ENCODE measurements at regions not wholly inside any gene's neighbourhood (a gene's known extent, or its start where the extent isn't known, plus 50 kb on each side); places are given as distances from the start of the nearest gene placed in this dataset.

DNA sequence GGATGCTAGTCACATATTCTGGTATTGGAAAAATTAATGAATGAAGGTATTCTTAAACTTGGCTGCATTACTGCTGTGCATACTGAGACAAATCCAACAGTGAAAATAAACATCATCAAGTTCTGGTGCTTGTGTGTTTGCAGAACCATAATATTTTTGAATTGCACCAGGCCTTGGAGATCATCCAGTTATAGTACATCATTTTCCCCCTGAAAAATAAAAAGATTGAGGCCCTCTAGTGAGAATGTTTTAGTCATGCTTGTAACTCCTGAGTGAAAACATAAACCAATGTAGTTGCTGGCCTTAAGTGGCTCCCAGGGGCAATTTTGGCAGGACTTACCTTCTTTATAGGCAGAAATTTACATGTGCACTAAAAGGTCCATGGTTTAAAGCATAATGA, 218.8 kb upstream of the TMEM229A start:
- Histone ChIP-seq H3T11ph (ENCODE audit: low read length) (no peak overlapping the region), H3K79me2 (ENCODE audit: insufficient read depth, low read length) (no peaks in the 10 kb centered on the region), H3K23ac (ENCODE audit: insufficient read length, low read depth, low read length) (no peak overlapping the region), H2BK12ac (ENCODE audit: insufficient read length, low read depth, low read length) (no peak overlapping the region), H2BK5ac (ENCODE audit: insufficient read length, low read length) (no peak overlapping the region), H4K5ac (ENCODE audit: insufficient read length, low read depth, low read length) (no peak overlapping the region), H2BK20ac (ENCODE audit: low read depth, low read length, poor library complexity, severe bottlenecking) (no peak overlapping the region), H3K18ac (ENCODE audit: insufficient read length, low read depth, low read length) (no peak overlapping the region), H4K91ac (ENCODE audit: insufficient read length, low read depth, low read length) (no peak overlapping the region), H3K27me3 (ENCODE audit: insufficient read depth, low read length) (no peaks in the 10 kb centered on the region), H4K20me1 (ENCODE audit: control insufficient read depth, insufficient read depth, insufficient read length) (no peaks in the 10 kb centered on the region), H2AFZ (ENCODE audit: low read length) (no peak overlapping the region), H2BK15ac (ENCODE audit: low read depth, low read length) (no peak overlapping the region), H3K79me1 (ENCODE audit: insufficient read depth, low read depth, low read length, poor library complexity, severe bottlenecking) (no peaks in the 10 kb centered on the region), H2AK5ac (ENCODE audit: insufficient read length, low read length) (no peak overlapping the region), H3K56ac (ENCODE audit: insufficient read length, low read depth, low read length) (no peak overlapping the region), H3K14ac (ENCODE audit: insufficient read depth, low read length) (no peak overlapping the region), H3K4me2 (ENCODE audit: insufficient read depth, insufficient read length, low read length) (no peak overlapping the region), H3K23me2 (ENCODE audit: insufficient read length, low read depth, low read length, poor library complexity, severe bottlenecking) (no peaks in the 10 kb centered on the region), H3K4ac (ENCODE audit: low read depth, low read length) (no peak overlapping the region), H4K8ac (replicated peaks; ENCODE audit: insufficient read length, low read depth, low read length) (no peak overlapping the region), H3K9ac (ENCODE audit: extremely low read depth, insufficient read length, low read length) (no peak overlapping the region), H2BK120ac (ENCODE audit: low read depth, low read length, poor library complexity, severe bottlenecking) (no peak overlapping the region), H3K27ac (ENCODE audit: insufficient read length, low read depth, low read length) (no peak overlapping the region), H3K4me1 (ENCODE audit: insufficient read depth, low read length) (no peaks in the 10 kb centered on the region), H3K9me3 (ENCODE audit: control insufficient read depth, low read depth, low read length) (no peaks in the 10 kb centered on the region)
- no peak overlapping the region for H3K27ac Mint-ChIP-seq
- DNase-seq: no peak
- TF ChIP-seq, protein P1, sequence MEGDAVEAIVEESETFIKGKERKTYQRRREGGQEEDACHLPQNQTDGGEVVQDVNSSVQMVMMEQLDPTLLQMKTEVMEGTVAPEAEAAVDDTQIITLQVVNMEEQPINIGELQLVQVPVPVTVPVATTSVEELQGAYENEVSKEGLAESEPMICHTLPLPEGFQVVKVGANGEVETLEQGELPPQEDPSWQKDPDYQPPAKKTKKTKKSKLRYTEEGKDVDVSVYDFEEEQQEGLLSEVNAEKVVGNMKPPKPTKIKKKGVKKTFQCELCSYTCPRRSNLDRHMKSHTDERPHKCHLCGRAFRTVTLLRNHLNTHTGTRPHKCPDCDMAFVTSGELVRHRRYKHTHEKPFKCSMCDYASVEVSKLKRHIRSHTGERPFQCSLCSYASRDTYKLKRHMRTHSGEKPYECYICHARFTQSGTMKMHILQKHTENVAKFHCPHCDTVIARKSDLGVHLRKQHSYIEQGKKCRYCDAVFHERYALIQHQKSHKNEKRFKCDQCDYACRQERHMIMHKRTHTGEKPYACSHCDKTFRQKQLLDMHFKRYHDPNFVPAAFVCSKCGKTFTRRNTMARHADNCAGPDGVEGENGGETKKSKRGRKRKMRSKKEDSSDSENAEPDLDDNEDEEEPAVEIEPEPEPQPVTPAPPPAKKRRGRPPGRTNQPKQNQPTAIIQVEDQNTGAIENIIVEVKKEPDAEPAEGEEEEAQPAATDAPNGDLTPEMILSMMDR (conservative IDR thresholded peaks at IDR 0.05): no peak
- H3K4me3 Mint-ChIP-seq: no peak overlapping the region
- H3K4me1 Mint-ChIP-seq: peaks cover 0 to 2% of the 10 kb centered on the region in 2 experiments; a peak in 2 of 4 replicates
- no peaks in the 10 kb centered on the region for H3K36me3 Mint-ChIP-seq (ENCODE audit: insufficient read depth in 1 of 3, low read depth in 3 of 3)
- H3K9me3 Mint-ChIP-seq: no peaks in the 10 kb centered on the region
- no peaks in the 10 kb centered on the region for H3K27me3 Mint-ChIP-seq (ENCODE audit: low read depth)

Measured in H9 (cell line).